ENCODE measurements at regions not wholly inside any gene's neighbourhood (a gene's known extent, or its start where the extent isn't known, plus 50 kb on each side); places are given as distances from the start of the nearest gene placed in this dataset.
"Not testable (repeated sequence)": the region's sequence is repeated elsewhere in the genome, so short reads cannot be mapped to it uniquely, and the experiment has no call there.

- no peak for DNase-seq
Measured at GRCh38 chr6:114888241-114888640, 545.4 kb upstream of the HS3ST5 start.

- DNase-seq = no peak
Measured at GRCh38 chr6:114886670-114887436, 544.0 kb upstream of the HS3ST5 start.

- DNase-seq = no peak
Measured at GRCh38 chr6:114879693-114880092, 536.9 kb upstream of the HS3ST5 start.

GRCh38 chr6:114878091-114878490 lies 535.3 kb upstream of the HS3ST5 start:
- DNase-seq = no peak

- no peak for DNase-seq
Measured at GRCh38 chr6:114874410-114874809, 531.6 kb upstream of the HS3ST5 start.

- DNase-seq = not testable (repeated sequence)
Measured at GRCh38 chr6:114865506-114865905, 522.7 kb upstream of the HS3ST5 start.

- DNase-seq = no peak
Measured at GRCh38 chr6:114863610-114864009, 520.8 kb upstream of the HS3ST5 start.

GRCh38 chr6:114862819-114863218 lies 520.0 kb upstream of the HS3ST5 start:
- DNase-seq = no peak

- no peak for DNase-seq
Measured at GRCh38 chr6:114862064-114862463, 519.2 kb upstream of the HS3ST5 start.

- DNase-seq = no peak
Measured at GRCh38 chr6:114844359-114844758, 501.5 kb upstream of the HS3ST5 start.

- DNase-seq = no peak
Measured at GRCh38 chr6:114839019-114839418, 496.2 kb upstream of the HS3ST5 start.

GRCh38 chr6:114833211-114833610 lies 490.4 kb upstream of the HS3ST5 start:
- no peak for DNase-seq

GRCh38 chr6:114830515-114830914 lies 487.7 kb upstream of the HS3ST5 start:
- no peak for DNase-seq

GRCh38 chr6:114827135-114827534 lies 484.3 kb upstream of the HS3ST5 start:
- no peak for DNase-seq

GRCh38 chr6:114824409-114824808 lies 481.6 kb upstream of the HS3ST5 start:
- no peak for DNase-seq

GRCh38 chr6:114816678-114817077 lies 473.9 kb upstream of the HS3ST5 start:
- no peak for DNase-seq

GRCh38 chr6:114810468-114810867 lies 467.6 kb upstream of the HS3ST5 start:
- DNase-seq = no peak

GRCh38 chr6:114805426-114805825 lies 462.6 kb upstream of the HS3ST5 start:
- DNase-seq = not testable (repeated sequence)

- DNase-seq = no peak
Measured at GRCh38 chr6:114796576-114796975, 453.8 kb upstream of the HS3ST5 start.

- DNase-seq = no peak
Measured at GRCh38 chr6:114793428-114793827, 450.6 kb upstream of the HS3ST5 start.

- DNase-seq = no peak
Measured at GRCh38 chr6:114785235-114786127, 442.7 kb upstream of the HS3ST5 start.

- DNase-seq = no peak
Measured at GRCh38 chr6:114783783-114784182, 441.0 kb upstream of the HS3ST5 start.

GRCh38 chr6:114783083-114783482 lies 440.3 kb upstream of the HS3ST5 start:
- no peak for DNase-seq

GRCh38 chr6:114764866-114765265 lies 422.0 kb upstream of the HS3ST5 start:
- no peak for DNase-seq
